Skin of body (tissue), 1 donor: ENCODE measurements at regions not wholly inside any gene's neighbourhood (a gene's known extent, or its start where the extent isn't known, plus 50 kb on each side); places are given as distances from the start of the nearest gene placed in this dataset.

Source experiments
- DNase-seq: peaks from one replicate; lab custom pipeline; 2025; lab: John Stamatoyannopoulos, UW

DNA sequence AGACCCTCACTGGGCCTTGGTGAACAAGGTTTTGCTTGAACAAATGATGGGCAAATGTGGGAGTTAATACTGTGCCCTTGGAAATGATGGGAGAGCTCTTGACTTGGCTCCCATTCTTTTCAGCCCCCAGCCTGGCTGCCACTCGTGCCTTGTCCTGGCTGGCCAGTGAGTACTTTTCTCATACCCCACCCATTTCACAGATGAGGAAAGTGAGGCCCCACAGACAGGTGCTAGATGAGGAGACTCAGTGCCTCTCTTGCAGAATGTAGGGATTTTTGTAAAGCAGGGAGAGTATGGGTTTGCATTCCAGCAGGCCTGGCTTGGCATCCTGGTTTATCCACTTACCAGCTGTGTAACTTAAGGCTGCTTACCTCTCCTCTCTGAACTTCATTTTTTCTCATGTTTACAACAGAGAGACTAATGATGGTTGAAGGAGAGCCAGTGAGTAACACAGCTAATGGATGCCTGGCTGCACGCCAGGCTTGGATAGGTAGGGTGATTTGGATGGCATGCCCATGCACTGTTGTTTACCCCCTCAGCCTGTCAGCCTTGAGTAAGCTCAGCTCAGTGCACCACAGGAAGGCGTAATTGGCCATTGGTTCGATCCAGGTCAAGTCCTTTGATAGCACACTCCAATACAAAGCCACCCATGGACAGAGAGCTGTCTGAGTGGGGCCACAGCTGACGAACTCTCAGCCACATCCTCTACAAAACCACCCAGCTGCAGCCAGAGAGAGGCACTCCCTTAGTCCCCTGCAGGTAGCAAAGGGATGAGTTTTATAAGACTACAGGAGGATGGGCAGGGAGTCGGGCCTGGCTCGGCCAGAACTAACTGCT lies 436.8 kb downstream of the RPS24 start:
- DNase-seq: no peak

DNA sequence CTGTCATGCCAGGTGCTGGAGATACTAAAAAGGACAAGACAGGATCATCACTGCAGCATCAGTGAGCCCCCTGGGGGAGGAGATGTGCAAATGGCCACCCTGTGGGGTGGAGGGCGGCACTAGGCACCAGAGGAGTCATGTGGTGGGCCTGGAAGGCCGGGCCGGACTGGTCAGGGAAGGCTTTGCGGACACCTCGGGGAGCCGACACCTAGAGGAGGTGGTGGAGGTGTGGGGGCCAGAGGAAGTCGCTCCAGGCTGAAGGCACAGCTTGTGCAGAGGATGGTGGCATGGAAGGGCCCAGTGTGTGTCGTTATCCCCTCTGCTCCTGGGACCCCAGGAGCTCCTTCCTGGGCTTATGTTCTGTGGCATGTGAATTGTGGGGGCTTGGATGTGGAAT lies 437.7 kb downstream of the RPS24 start:
- no peak for DNase-seq

DNA sequence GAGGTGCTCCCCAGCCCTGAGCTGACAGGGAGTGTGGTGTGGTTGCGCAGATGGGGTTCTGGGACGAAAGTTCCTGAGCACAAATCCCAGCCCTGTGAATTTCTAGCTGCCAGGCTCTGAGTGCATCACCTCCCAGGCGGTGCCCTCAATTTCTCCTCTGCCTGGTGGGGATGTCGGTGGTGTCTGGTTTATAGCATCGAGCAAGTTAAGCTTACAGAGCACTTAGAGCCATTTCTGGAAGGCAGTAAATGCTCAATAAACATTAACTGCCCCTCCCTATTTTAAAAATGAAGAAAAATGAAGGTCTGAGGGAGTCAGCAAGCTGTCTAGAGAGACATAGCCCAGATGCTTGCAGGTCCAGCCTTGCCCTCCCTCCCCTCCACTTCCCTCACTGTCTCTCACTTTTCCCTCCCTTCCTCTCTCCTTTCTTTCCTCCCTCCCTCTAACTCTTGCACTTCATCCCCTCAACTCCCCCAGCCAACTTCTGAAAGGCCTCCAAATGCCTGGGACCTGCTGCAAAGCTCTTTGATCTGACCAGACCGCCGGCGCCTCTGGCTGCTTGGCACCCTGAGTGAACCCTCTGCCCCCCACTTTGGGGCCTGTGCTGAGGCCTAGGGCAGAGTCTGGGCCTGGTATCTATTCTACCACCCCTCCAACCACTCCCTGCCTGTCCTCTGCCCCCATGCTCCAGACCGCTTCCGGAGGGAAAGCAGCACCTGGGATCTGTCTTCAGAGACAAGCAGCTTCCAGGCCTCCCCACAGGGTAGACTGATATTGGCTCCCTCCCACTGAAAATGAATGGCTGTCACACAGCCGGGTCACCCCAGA lies 438.3 kb downstream of the RPS24 start:
- no peak for DNase-seq

DNA sequence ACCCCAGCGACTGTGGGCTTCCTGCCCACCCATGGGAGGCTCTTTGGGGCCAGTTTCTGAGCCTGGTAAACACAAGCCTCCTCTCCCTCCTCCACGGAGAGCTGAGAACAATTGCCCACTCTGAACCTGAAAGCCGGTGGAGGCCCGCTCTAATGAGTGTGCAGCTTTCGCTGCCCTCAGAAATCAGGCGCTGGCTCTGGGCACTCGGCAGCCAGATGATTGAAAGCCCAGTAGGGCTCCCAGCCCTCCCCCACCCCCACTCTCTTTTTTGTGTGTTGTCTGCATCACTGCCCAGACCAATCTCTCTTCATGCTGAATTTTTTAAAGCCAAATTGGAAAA lies 438.9 kb downstream of the RPS24 start:
- no peak for DNase-seq

DNA sequence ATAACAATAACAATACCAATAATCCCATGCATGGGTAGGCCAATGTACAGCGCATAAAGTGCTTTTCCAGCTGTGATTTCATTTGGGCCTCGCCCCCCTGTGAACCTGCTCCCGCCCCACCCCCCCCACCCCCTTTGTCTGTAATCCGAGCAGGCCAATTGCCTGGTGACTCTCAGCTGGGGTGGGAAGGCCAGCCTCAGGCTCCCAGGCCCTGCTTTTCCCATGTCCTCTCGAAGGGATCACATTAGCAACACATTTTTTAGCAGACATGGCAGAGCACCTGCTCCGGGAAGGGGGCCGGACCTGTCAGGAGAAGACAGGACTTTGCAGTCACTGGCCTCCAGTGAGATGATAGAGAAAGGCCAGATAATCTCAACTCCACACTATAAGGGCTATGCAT lies 439.3 kb downstream of the RPS24 start:
- DNase-seq: no peak

DNA sequence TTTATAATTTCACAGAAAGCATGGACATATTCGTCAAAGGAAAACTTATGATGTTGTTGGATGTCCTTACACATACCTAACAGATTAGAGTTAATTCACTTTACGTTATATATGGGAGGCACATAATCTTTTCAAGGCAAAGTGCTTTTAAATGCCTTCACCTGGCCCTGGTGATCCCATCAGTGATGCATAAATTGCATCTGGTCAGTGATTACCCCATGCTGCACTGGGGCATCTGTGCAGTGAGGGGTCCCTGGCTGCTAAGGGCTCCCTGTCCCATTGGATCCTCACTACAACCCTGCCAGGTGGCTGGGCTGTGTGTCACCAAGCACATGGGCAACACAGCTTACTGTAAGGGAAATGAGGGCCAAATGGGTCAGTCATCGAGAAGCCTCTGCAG lies 441.1 kb downstream of the RPS24 start:
- DNase-seq: no peak

DNA sequence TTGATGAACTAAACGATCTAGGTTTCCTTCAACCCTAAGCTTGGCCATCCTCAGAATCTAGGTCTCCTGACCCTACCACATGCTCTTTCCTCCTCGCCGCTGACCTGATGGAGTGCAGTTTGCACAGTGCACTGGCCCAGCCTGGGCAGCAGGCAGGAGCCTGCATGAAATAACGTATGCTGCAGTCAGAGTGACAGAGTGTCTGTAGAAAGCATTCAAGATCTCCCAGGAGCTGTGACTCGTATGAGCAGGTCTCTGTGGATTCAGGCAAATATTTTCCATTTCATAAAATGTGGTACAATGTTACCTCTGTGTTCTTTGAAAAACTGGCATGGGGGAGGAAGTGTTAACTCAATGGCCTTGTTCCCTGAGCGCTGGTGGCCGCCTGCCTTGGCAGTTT lies 441.8 kb downstream of the RPS24 start:
- DNase-seq: no peak

DNA sequence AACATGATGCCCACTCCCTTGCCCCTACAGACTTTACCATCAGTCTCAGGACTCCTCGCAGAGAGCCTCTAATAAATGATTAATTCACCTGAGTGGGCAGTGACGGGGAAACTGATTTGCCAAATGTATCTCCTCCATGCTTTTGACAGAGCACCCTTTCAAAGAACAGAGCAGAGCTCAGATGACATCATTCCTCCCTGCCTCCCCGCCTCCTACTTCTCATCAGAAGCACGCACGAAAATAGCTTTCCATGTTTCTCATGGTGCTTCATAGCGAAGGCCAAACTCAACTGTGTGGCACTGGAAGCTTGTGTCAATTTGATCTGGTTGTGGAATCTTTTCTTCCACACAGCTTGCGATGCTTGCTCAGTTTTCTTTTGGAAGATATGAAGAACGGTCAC lies 442.5 kb downstream of the RPS24 start:
- DNase-seq: no peak

DNA sequence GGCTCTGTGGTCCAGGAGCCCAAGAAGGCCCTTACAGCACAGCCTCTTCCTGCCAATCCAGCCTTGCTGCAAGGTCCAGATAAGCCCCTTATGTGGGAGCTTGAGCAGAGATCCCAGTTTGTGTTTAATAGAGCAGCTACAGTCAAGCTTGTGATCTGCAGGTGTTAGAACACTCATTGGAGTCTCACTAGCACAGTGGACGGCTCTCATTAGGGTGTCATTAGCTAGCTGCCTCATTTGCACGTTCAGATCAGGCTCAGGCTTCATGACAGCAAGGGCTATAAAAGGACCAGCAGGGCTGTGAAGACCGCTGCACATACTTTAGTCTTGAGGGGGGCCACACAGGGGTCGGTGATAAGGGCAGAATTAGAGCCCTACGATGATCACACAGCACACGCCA lies 443.2 kb downstream of the RPS24 start:
- no peak for DNase-seq

DNA sequence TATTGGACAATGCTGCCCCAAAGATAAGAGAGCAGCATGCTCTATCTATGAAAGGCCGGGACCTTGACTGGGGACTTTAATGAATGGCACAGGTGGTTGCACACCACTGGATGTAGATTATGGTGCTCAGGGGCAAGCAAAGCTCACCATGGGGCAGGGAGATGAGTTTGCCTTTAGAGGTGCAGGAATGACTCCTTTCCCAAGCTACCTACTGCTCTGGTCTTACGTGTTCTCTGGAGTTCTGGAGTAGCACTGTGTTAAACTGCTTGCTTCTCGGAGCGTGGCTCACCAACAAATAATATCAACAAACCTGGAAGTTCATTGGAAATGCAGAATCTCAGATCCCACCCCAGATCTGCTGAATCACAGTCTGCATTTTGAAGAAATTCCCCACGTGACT lies 445.3 kb downstream of the RPS24 start:
- no peak for DNase-seq

DNA sequence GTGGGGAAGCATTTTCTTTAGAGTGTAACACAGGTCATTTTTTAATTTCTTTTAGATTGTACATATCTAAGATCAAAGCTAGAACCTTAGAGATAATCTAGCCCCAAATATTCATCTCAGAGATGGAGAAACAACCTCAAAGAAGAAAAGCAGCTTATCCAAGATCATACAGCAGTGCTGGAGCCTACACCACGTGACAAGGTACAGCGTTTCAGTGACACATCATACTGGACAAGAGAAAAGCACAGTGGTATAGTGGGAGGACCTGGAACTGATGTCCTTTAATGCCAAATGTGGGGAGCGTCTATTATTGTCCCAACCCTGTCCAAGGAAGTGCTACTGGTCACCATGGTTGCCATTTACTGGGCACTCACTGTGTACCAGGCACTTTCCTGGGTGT lies 445.8 kb downstream of the RPS24 start:
- DNase-seq: no peak

DNA sequence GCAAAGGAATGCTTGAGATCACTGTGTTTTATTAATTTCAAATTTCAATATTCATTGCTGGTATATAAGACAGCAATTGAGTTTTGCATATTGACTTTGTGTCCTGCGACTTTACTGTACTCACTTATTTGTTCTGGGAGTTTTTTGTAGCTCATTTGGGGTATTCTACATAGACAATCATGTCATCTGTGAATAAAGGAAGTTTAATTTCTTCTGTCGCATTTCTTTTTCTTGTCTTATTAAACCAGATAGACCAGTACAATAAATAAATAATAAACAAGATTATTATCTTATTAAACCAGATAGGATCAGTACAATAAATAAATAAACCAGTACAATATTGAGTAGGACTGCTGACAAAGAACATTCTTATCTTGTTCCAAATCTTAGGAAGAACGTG lies 448.2 kb downstream of the RPS24 start:
- DNase-seq: no peak

DNA sequence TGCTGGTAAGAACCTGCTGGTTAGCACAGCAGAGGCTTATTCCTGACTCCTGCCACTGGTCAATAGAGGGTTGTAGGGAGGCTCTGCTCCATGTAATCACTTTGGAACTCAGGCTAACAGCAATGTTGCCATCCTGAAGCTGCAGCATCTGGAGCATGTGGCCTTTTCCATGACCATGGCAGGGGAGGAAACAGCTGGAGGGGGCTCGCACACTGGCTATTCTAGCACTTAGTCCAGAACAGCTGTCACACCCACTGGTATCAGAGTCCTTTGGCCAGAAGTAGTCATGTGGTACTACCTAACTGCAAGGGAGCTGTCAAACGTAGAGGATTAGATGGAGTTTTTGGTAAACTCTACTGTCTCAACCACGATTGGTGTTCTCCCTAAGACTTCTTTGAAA lies 450.0 kb downstream of the RPS24 start:
- DNase-seq: no peak

DNA sequence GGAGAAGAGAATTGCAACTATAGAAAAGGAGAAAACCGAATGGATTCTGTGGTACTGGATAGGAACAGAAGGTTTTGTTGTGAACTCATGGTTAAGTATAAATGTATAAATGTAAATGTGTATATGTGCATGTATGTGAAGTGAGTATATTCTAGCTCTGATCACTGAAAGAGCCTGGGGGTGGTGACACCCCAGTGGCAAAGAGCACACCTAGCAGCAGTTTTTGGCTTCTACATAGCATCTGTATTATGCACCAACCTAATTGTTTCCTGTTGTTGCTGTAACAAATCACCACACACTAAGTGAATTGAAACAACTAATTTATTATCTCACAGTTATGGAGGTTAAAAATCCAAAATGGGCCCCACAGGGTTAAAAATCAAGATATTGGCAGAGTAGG lies 455.4 kb downstream of the RPS24 start:
- no peak for DNase-seq

DNA sequence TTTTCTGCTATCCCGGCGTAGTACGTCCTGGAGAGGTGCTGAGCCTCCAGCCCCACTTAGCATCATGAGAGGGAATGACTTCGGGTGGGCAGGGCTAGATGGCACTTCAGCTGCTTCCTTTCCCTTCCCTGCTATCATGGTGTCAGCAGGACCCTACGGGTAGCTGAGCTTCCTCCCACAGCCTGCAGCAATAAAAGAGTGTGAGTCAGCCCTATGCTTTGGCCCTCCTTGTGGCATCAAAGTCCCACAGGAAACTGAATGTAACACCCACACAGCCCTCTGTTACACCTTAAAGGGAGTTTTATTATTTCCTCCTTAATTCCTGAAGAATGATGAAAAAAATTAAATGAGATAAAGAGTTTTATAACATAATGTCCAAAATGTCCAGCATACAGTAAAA lies 458.1 kb downstream of the RPS24 start:
- no peak for DNase-seq

DNA sequence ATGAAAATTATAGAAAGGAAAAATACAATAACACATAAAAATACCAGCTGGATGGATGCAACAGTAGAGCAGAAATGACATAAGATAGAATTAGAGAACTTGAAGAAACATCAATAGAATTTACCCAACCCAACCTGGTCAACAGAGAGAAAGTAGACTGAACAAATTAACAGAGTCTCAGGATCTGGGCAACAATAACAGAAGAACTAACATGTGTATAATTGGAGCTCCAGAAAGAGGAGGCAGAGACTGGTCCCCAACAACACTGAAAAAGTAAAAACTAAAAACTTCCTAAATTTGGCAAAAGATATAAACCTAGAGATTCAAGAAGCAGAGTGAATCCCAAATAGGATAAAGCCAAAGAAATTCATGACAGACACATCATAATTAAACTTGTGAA lies 458.8 kb downstream of the RPS24 start:
- no peak for DNase-seq

DNA sequence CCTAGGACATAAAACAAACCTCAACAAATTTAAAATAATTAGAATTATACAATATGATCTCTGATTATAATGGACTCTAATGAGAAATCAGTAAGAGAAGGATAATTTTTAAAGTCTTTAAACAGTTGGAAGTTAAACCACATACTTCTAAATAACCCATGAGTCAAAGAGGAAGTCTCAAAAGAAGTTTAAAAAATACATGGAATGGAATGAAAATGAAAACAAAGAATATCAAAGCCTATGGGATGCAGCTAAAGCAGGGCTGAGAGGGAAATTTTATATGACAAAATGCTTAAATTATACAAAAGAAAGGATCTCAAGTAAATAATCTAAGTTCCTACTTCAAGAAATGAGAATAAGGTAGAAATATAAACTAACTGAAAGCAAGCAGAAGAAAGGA lies 460.5 kb downstream of the RPS24 start:
- no peak for DNase-seq

DNA sequence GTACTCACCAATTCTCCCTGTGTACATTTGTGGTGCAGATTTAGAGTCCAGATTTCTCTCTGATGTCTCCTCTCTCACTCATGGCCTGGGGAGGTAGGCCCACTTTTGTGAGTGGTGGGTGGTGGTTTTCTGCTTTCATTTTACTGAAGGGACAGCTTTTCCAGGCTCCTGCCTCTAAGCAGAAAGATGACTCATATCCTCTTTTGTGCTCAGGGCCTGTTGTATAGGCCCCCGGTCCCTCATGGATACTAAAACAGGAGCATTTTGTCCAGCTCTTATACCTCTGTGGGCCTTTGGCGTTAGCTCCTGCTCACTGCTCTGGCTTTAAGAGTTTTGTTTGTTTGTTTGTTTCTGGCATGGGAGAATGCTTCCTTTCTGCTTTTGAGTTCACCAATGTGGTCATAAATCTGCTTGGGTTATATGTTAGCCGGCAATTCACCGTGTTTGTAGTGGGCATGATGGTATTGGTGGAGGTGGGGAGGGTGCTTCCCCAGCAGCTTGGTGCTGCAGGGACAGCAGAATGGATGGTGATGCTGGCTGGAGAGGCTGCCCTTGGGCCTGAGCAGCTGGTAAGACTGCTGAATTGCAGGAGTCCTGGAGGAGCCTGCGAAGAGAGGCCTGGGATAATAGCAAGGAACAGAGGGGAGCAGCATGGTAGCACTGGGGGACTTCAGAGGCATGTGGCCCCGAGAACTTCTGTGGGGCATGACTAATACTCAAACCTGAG lies 468.7 kb downstream of the RPS24 start:
- no peak for DNase-seq

DNA sequence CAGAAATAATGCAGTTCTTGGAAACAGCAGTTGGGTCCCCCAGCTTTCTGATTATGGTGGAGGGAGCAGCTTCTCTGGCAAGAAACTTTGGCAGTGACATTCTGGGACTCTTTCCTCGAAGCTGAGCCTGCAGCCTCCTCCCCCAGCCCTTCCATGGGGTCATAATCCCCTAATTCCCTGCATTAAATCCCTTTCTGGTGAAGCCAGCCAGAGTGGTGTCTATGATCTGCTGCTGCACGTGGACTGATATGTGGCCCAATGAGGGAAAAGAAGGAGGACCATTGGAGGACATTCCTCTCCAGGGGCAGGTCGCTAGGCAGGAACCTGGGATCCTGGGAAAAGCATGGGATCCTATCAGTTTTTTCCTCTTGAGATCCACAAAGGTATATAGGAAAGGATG lies 470.5 kb downstream of the RPS24 start:
- DNase-seq: no peak

DNA sequence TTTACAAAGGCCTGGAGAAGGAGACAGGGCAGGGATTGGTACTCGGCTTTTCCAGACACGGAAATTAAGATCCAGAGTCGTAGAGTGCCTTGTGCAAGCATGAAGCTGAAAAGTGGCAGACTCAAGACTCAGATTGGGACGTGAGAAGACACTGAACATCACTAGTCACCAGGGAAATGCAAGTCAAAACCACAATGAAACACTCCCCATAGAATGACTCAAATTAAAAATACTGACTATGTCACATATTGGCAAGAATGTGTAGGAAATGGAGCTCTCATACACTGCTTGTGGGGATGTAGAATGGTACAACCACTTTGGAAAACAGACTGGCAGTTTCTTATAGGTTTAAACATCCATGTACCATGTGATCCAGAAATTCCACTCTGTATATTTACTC lies 472.0 kb downstream of the RPS24 start:
- no peak for DNase-seq

DNA sequence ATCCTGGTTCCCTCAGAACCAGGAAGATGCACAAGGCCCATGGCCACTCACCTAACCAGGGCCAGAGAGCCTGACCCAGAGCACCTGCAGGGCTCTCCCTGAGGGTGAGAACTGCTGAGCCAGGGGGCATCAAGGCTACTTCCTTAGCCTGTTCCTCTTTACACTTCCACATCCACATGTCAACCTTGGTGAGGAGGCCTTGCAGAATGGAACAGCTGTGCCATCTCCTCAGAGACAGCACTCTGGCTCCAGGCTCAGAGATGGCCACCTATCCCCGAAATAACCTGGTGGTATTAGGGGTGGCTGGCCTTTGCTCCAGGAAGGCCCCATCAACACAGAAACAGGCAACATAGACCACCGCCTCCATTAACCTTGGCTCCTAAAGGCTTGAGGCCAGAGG lies 473.0 kb downstream of the RPS24 start:
- no peak for DNase-seq

DNA sequence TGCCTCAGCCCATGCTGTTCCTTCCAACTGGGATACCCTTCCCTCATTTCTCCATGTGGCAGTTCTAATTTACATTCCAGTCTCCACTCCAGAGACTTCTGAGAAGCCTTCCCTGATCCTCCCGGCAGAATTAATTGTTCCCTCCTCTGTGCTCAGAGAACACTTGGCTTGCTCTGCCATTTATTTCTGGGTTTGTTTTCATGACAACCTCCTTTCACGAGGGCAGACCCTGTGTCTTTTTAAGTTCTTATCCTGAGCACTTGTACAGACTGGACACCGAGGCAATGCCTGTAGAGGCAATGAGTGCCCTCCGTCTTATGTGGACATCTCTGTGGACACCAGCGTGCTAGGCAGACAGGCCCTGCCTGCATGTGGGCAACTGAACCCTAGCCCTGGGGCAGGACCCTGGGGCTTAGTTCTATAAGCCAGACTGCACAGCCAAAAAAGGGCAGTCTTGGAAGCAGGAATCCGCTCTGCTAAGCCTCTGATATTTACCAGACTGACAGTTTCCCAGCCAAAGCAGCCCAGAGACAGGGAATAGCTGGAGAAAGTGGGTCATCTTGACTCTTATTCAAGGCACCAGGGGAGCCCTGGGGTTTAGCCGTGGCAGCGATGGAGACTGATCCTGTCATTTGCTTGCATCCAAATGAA lies 474.0 kb downstream of the RPS24 start:
- no peak for DNase-seq
